ENCODE measurements at regions not wholly inside any gene's neighbourhood (a gene's known extent, or its start where the extent isn't known, plus 50 kb on each side); places are given as distances from the start of the nearest gene placed in this dataset.

GRCh38 chr2:133838642-133839365 is 270.5 kb upstream of the NCKAP5 start:
- DNase-seq (ENCODE audit: low read depth, low spot score), result no peak

GRCh38 chr2:133839677-133840076 is 271.4 kb upstream of the NCKAP5 start:
- no peak for DNase-seq (ENCODE audit: low read depth, low spot score)

- no peak for DNase-seq (ENCODE audit: low read depth, low spot score)
These were observed 272.5 kb upstream of the NCKAP5 start for GRCh38 chr2:133840761-133841160.

GRCh38 chr2:133841900-133842299 is 273.6 kb upstream of the NCKAP5 start:
- DNase-seq (ENCODE audit: low read depth, low spot score), result no peak

- no peak for DNase-seq (ENCODE audit: low read depth, low spot score)
These were observed 274.2 kb upstream of the NCKAP5 start for GRCh38 chr2:133842446-133842845.

- DNase-seq (ENCODE audit: low read depth, low spot score), result no peak
These were observed 274.8 kb upstream of the NCKAP5 start for GRCh38 chr2:133843091-133843490.

GRCh38 chr2:133843551-133843950 is 275.3 kb upstream of the NCKAP5 start:
- no peak for DNase-seq (ENCODE audit: low read depth, low spot score)

- DNase-seq (ENCODE audit: low read depth, low spot score), result peak; percentile 71
These were observed 276.1 kb upstream of the NCKAP5 start for GRCh38 chr2:133844214-133844892.

GRCh38 chr2:133846476-133846875 is 278.2 kb upstream of the NCKAP5 start:
- no peak for DNase-seq (ENCODE audit: low read depth, low spot score)

GRCh38 chr2:133847591-133847990 is 279.3 kb upstream of the NCKAP5 start:
- DNase-seq (ENCODE audit: low read depth, low spot score), result no peak

GRCh38 chr2:133848111-133848649 is 279.9 kb upstream of the NCKAP5 start:
- no peak for DNase-seq (ENCODE audit: low read depth, low spot score)

- DNase-seq (ENCODE audit: low read depth, low spot score), result no peak
These were observed 281.1 kb upstream of the NCKAP5 start for GRCh38 chr2:133849341-133849740.

GRCh38 chr2:133854603-133855200 is 286.4 kb upstream of the NCKAP5 start:
- DNase-seq (ENCODE audit: low read depth, low spot score), result no peak

GRCh38 chr2:133855526-133855925 is 287.3 kb upstream of the NCKAP5 start:
- DNase-seq (ENCODE audit: low read depth, low spot score), result no peak

- DNase-seq (ENCODE audit: low read depth, low spot score), result no peak
These were observed 288.4 kb upstream of the NCKAP5 start for GRCh38 chr2:133856678-133857077.

- peak; percentile 11 for DNase-seq (ENCODE audit: low read depth, low spot score)
These were observed 291.3 kb upstream of the NCKAP5 start for GRCh38 chr2:133859578-133859977.

- no peak for DNase-seq (ENCODE audit: low read depth, low spot score)
These were observed 294.2 kb upstream of the NCKAP5 start for GRCh38 chr2:133862400-133862977.

- no peak for DNase-seq (ENCODE audit: low read depth, low spot score)
These were observed 295.0 kb upstream of the NCKAP5 start for GRCh38 chr2:133863106-133863800.

- DNase-seq (ENCODE audit: low read depth, low spot score), result no peak
These were observed 296.9 kb upstream of the NCKAP5 start for GRCh38 chr2:133865141-133865540.

- no peak for DNase-seq (ENCODE audit: low read depth, low spot score)
These were observed 298.9 kb upstream of the NCKAP5 start for GRCh38 chr2:133867166-133867565.

GRCh38 chr2:133871545-133872209 is 303.4 kb upstream of the NCKAP5 start:
- no peak for DNase-seq (ENCODE audit: low read depth, low spot score)

Data from ELF-1 (cell line).